NCI-H1048 (cell line): ENCODE measurements at regions not wholly inside any gene's neighbourhood (a gene's known extent, or its start where the extent isn't known, plus 50 kb on each side); places are given as distances from the start of the nearest gene placed in this dataset.
"Not testable (repeated sequence)": the region's sequence is repeated elsewhere in the genome, so short reads cannot be mapped to it uniquely, and the experiment has no call there.

Source experiments
- DNase-seq: peaks from one replicate; lab custom pipeline; 2025; lab: John Stamatoyannopoulos, UW

- not testable (repeated sequence) for DNase-seq
Observed at GRCh38 chr2:37722971-37723370, 51.5 kb upstream of the CDC42EP3 start.

- no peak for DNase-seq
Observed at GRCh38 chr2:37730037-37730818, 58.8 kb upstream of the CDC42EP3 start.

GRCh38 chr2:37732412-37732811 is 61.0 kb upstream of the CDC42EP3 start:
- DNase-seq: not testable (repeated sequence)

GRCh38 chr2:37733251-37733650 is 61.8 kb upstream of the CDC42EP3 start:
- DNase-seq: no peak

- DNase-seq: not testable (repeated sequence)
Observed at GRCh38 chr2:37733955-37734354, 62.5 kb upstream of the CDC42EP3 start.

GRCh38 chr2:37734891-37735523 is 63.6 kb upstream of the CDC42EP3 start:
- DNase-seq: not testable (repeated sequence)

- not testable (repeated sequence) for DNase-seq
Observed at GRCh38 chr2:37735524-37735910, 64.1 kb upstream of the CDC42EP3 start.

- DNase-seq: no peak
Observed at GRCh38 chr2:37737507-37737906, 66.1 kb upstream of the CDC42EP3 start.

- no peak for DNase-seq
Observed at GRCh38 chr2:37738266-37738885, 66.9 kb upstream of the CDC42EP3 start.

GRCh38 chr2:37739153-37739552 is 67.7 kb upstream of the CDC42EP3 start:
- DNase-seq: no peak

GRCh38 chr2:37740164-37740739 is 68.8 kb upstream of the CDC42EP3 start:
- no peak for DNase-seq

- DNase-seq: no peak
Observed at GRCh38 chr2:37742286-37742685, 70.8 kb upstream of the CDC42EP3 start.

GRCh38 chr2:37744010-37744409 is 72.6 kb upstream of the CDC42EP3 start:
- DNase-seq: no peak

- DNase-seq: not testable (repeated sequence)
Observed at GRCh38 chr2:37744961-37745360, 73.5 kb upstream of the CDC42EP3 start.

GRCh38 chr2:37746011-37746410 is 74.6 kb upstream of the CDC42EP3 start:
- DNase-seq: not testable (repeated sequence)

GRCh38 chr2:37746883-37747282 is 75.4 kb upstream of the CDC42EP3 start:
- DNase-seq: no peak

- no peak for DNase-seq
Observed at GRCh38 chr2:37748541-37748940, 77.1 kb upstream of the CDC42EP3 start.

GRCh38 chr2:37750286-37750685 is 78.8 kb upstream of the CDC42EP3 start:
- not testable (repeated sequence) for DNase-seq

- DNase-seq: no peak
Observed at GRCh38 chr2:37752766-37753165, 81.3 kb upstream of the CDC42EP3 start.

GRCh38 chr2:37753758-37754157 is 82.3 kb upstream of the CDC42EP3 start:
- DNase-seq: no peak

GRCh38 chr2:37755961-37756559 is 84.6 kb upstream of the CDC42EP3 start:
- DNase-seq: not testable (repeated sequence)

GRCh38 chr2:37757456-37757855 is 86.0 kb upstream of the CDC42EP3 start:
- not testable (repeated sequence) for DNase-seq
